T-helper 2 cell treated with Interferon-gamma antibody and Interleukin-4, amounts not matched to agents 100 ng/mL and 5 ng/mL, for 36 hours (primary cell): ENCODE measurements at regions not wholly inside any gene's neighbourhood (a gene's known extent, or its start where the extent isn't known, plus 50 kb on each side); places are given as distances from the start of the nearest gene placed in this dataset.
"Not testable (repeated sequence)": the region's sequence is repeated elsewhere in the genome, so short reads cannot be mapped to it uniquely, and the experiment has no call there.

Experiments used
- intact Hi-C: fragments of 100-400 bp; cut with micrococcal nuclease; formaldehyde crosslinking; loops from one replicate; pipeline ENCODE4 v1.15.1; 2023

GRCh38 chr4:115671581-115671980, 558.2 kb upstream of the NDST4 start:
- intact Hi-C loops, result no loop called here

- intact Hi-C loops, result no loop called here
Observed at GRCh38 chr4:115670930-115671329, 557.5 kb upstream of the NDST4 start.

- intact Hi-C loops, result no loop called here
Observed at GRCh38 chr4:115668396-115668795, 555.0 kb upstream of the NDST4 start.

GRCh38 chr4:115664285-115664684, 550.9 kb upstream of the NDST4 start:
- intact Hi-C loops, result no loop called here

- intact Hi-C loops, result no loop called here
Observed at GRCh38 chr4:115660465-115660864, 547.0 kb upstream of the NDST4 start.

GRCh38 chr4:115657991-115658650, 544.7 kb upstream of the NDST4 start:
- intact Hi-C loops, result no loop called here

GRCh38 chr4:115655626-115656025, 542.2 kb upstream of the NDST4 start:
- intact Hi-C loops, result no loop called here

- intact Hi-C loops, result no loop called here
Observed at GRCh38 chr4:115648786-115649185, 535.4 kb upstream of the NDST4 start.

GRCh38 chr4:115629270-115629669, 515.9 kb upstream of the NDST4 start:
- intact Hi-C loops, result no loop called here

- intact Hi-C loops, result no loop called here
Observed at GRCh38 chr4:115609631-115610030, 496.2 kb upstream of the NDST4 start.

GRCh38 chr4:115607311-115607710, 493.9 kb upstream of the NDST4 start:
- intact Hi-C loops, result no loop called here

GRCh38 chr4:115596265-115597001, 483.0 kb upstream of the NDST4 start:
- intact Hi-C loops, result no loop called here

- intact Hi-C loops, result no loop called here
Observed at GRCh38 chr4:115580901-115581300, 467.5 kb upstream of the NDST4 start.

GRCh38 chr4:115575851-115576250, 462.4 kb upstream of the NDST4 start:
- intact Hi-C loops, result no loop called here

GRCh38 chr4:115562506-115562905, 449.1 kb upstream of the NDST4 start:
- intact Hi-C loops, result no loop called here

GRCh38 chr4:115548123-115548522, 434.7 kb upstream of the NDST4 start:
- intact Hi-C loops, result no loop called here

GRCh38 chr4:115537387-115537786, 424.0 kb upstream of the NDST4 start:
- intact Hi-C loops, result loop anchor here (2.0 to 10.0 kb wide), 2 partner anchors 303 to 443 kb away; no protein-coding TSS in a partner anchor

GRCh38 chr4:115529126-115529525, 415.7 kb upstream of the NDST4 start:
- intact Hi-C loops, result no loop called here

- intact Hi-C loops, result not testable (repeated sequence)
Observed at GRCh38 chr4:115519476-115519875, 406.1 kb upstream of the NDST4 start.

- intact Hi-C loops, result no loop called here
Observed at GRCh38 chr4:115515772-115516171, 402.4 kb upstream of the NDST4 start.

GRCh38 chr4:115515366-115515765, 401.9 kb upstream of the NDST4 start:
- intact Hi-C loops, result no loop called here

- intact Hi-C loops, result no loop called here
Observed at GRCh38 chr4:115514675-115515074, 401.3 kb upstream of the NDST4 start.

GRCh38 chr4:115505326-115505725, 391.9 kb upstream of the NDST4 start:
- intact Hi-C loops, result no loop called here
